OCI-M2 (cell line): ENCODE measurements at regions not wholly inside any gene's neighbourhood (a gene's known extent, or its start where the extent isn't known, plus 50 kb on each side); places are given as distances from the start of the nearest gene placed in this dataset.

Experiments
- DNase-seq: peaks from one replicate; lab custom pipeline; 2025; ENCODE audit not compliant: unreplicated experiment; lab: John Stamatoyannopoulos, UW

DNA sequence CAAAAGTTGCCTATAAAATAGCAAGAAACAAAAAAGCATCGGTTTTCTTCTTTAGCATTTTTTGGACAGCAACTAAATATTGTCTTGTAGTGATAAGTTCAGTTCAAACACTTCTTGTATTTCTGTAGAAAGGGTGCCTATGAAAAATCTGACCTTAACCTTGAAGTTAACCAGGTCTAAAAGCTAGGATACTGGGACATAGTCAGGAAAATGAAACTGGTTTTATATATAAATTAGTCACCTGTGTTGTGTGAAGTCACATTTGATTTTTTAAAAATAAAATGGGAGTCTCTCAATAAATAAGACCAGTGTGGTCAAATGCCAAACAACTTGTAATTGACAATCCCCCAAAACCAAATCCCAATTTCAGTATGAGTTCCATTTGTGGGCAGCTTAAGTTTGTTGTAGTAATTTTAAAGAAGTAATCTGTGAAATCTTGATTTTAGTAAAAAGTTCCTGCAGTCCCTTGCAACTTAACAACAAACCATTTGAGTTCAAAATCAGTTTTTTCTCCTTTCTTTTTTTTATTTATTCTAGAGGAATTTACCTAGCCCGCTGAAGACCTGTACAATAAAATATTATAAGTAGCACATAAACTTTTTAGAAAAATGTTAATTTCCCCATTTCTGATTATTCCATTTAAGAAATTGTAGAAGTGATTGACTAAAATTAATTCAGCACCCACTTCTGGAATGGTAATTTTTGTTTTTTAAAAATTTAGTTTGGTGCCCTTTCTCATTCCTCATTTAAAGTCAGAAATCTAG lies 84.5 kb upstream of the PPARA start:
- no peak for DNase-seq

GRCh38 chr22:46066691-46067090 lies 83.6 kb upstream of the PPARA start:
- DNase-seq = no peak

DNA sequence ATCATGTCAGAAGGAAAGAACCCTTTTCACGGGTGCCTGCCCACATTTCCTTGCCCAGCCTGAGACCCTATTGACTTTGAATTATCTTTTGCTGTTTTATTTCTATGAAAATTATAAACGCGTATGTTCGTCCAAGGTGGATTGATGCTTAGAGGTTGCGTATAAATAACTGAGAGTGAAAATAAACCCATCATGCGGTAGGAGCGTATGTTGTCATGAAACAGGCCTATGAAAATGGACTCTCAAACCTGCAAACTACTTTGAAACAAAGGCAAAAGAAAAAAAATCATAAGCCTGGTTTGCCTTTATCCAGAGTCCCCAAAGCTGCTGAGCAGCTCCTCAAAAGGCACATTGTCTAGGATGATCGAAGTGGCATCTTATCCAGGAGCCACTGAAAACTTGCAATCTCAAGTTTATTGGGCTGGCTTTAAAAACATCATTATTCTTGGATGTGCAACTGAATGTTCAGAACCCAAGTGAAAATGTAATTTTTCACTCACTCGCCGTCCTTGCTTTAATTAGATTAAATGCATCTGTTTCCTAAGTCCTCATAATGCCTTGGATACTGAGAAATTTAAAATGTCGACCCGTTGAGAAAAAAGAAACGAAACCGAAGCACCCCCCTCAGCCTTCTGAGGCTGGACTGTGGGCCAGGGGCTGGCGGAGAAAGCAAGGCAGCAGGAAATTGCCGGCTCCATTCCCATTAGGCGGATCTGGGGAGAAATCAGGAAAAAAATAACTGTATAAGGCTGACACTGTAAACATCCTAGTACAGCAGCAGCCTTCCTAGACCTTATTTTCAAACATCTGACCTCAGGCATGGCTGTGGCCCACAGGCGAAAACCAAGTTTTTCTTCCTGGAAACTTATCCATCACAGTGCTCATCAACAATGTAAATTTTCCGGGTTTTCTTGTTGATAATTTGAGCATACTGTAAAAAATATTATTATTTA lies 82.9 kb upstream of the PPARA start:
- no peak for DNase-seq

GRCh38 chr22:46068181-46068592 lies 82.1 kb upstream of the PPARA start:
- DNase-seq = no peak

DNA sequence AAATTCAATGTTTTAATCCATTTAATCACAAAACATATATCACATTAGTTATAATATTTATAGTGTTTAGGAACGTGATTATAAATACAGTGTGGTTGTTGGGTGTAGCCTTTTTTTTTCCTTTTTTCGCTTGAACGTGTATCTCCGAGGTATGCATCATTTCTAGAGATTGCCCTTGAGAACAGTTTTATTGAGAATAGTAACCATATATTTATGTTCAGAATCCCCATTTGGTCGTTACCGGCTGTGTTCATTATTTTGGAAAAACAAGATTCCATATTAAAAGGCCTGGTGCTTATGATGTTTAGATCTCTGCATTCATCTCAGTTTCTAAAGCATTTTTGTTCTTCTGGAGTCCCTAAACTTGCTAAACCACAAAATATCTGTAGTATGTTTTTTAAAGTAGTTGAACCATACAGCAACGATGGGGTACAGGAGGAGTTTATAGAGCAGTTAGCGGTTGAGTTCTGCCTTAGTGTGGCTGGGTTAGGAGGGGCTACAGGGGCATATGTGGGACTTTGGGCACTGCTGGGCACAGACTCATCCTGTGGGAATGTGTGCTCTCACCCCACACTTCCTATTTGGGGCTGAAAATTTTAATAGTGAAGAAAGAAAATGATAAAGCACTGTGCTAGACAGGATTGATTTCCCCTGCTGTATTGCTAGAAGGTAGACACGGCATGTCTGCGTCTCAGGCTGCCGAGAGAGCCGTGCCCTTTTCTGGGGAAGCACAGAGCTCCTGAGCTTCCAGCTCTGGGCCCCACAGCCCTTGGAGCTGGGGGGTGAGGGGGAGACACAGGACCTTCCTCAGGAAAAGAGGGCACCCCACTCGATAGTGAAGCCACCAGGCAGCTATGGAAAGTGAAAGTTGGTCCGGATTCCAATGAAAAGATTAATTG lies 81.5 kb upstream of the PPARA start:
- DNase-seq = no peak

DNA sequence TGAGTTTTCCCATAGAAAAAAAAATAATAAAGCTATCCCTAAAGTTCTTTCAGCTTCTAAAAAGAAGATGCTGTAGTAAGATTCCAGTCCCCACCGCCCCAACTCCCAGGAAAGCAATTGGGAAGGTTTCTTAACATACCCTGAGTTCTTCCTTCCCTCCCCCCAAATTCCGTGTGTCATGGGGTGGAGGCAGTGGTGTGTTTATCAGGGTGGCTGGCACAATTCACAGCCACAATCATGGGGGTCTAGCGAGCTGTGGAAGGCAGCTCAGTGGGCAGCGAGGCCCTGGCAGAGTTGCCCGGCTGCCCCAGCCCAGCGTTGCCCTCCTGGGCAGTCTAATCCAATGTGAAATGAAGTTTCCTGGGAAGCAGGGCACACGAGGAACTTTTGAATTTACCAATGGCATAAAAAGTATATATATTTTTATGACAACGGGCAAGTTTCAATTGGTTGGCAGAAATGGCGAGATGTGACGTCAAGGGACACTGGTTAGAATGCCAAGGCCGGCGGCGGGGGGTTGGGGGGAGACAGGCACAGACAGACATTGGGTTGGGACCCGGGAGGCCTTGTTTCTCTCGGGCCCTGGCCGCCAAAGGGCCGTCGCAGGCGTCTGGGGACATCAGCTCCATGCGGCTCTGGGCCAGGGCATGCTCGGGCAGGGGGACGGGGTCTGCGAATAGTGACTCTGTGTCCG lies 80.7 kb upstream of the PPARA start:
- DNase-seq = no peak

DNA sequence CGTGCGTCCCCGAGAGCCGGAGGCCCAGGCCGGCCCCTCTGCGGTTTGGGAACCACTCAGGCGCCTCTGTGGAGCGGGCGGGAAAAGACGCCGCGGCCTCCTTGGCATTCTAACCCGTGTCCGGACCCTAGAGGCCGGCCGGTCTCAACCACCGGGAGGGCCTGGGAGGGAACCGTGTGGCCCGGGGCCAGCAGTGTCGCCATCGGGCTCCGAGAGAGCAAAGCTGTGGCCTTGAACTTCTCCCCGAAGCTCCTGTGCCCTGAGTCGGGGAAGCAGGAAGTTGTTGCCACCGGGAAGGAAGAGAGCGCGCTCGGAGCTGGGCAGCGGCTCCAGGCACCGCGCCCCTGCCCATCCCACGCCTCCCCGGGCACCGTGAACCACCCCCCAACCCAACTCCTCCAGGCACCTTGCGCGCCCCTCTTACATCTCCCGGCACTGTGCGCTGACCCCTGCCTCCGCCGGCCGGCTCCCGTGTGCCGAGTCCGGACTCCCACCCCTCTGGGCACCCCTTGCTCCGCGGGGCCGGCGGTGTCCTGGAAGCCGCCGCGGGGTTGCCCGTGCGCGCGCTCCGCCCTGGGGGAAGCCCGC lies 80.0 kb upstream of the PPARA start:
- DNase-seq = no peak

- no peak for DNase-seq
Observed at GRCh38 chr22:46070803-46071450, 79.4 kb upstream of the PPARA start.

DNA sequence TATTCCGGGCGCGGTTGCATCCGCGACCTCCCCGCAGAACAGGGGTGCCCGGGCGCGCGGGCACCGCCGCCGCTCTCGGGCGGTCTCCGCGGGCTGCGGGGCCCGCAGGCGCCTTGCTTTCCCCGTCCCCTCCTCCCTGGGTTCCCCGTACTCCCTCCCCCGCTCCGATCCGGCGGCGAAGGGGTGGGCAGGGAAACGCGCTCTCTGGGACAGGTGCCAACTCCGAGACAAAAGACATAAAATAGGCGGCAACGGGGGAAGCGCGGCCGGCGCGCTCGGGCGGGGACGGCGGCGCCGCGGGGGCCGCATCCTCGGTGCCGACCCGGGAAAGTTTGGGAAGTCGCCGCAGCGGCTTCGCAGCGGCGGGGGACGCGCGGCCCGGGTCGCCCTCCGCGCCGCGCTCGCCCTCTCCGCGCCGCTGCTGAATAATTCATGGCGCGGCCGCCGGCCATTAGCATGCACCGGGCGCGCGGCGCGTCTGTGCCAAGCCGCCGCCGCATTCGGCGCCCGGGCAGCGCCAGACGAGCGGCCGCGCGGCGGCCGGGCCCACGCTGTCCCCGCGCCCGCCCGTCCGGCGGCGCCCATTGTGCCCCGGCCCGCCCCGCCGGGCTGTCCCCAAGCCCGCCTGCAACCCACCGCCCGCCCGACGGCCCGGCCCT lies 78.7 kb upstream of the PPARA start:
- no peak for DNase-seq

GRCh38 chr22:46072110-46072881 lies 78.0 kb upstream of the PPARA start:
- DNase-seq = no peak

- DNase-seq = no peak
Observed at GRCh38 chr22:46072981-46073682, 77.2 kb upstream of the PPARA start.

- no peak for DNase-seq
Observed at GRCh38 chr22:46073683-46074504, 76.4 kb upstream of the PPARA start.

- DNase-seq = no peak
Observed at GRCh38 chr22:46074771-46075551, 75.4 kb upstream of the PPARA start.

GRCh38 chr22:46075764-46076531 lies 74.4 kb upstream of the PPARA start:
- no peak for DNase-seq

DNA sequence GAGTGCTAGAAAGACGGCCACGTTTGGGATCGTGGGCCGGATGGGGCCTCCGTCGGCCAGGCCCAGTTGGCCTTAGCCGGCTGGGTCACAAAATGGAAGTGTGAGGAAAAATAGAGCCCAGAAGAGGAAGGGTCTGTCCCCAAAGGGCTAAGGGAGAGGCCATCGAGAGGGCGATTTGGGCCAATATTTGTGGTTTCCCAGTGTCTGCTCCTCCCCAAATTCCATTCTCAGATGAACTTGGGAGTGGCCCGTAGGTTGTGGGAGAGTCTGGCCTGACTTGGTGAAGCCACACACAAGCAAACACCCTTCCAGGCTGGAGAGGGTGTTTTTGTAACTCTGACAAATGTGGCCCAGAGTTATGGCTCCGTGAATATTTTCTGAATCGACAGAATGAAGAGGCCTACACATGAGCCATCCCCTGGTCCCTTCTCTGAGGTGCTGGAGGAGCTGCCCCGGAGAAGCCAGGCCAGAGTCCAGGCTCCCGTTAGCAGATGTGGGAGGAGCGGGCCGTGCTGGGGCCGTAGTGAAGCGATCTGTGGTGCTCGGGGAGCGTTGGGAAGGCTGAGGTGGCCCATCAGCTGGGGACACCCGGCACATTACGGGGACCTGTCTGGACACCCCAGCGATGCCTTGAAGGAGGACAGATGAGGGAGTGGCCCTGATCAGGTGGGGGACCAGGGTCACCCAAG lies 73.5 kb upstream of the PPARA start:
- DNase-seq = no peak
